OCI-M2 (cell line): ENCODE measurements at regions not wholly inside any gene's neighbourhood (a gene's known extent, or its start where the extent isn't known, plus 50 kb on each side); places are given as distances from the start of the nearest gene placed in this dataset.
"Not testable (repeated sequence)": the region's sequence is repeated elsewhere in the genome, so short reads cannot be mapped to it uniquely, and the experiment has no call there.

Experiments used
- DNase-seq: peaks from one replicate; lab custom pipeline; 2025; ENCODE audit not compliant: unreplicated experiment; lab: John Stamatoyannopoulos, UW

DNA sequence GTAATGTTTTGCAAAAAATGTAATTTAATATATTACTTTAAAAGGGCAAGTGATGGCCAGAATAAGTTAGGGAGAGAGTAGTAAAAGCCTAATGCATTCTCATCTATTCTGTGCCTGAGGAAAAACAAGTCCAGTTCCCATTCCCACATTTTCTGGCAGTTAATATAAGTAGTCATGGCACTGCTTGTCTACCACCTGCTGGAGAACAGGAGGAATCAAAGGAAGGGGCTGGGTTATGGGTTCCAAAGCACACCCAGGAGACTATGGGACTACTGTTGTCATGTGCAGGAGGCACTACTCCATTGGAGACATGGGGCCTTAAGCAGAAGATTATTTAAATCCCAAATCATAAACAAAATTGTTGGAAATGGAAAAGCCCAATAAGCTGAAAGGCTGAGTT is 2618.6 kb downstream of the ARAP2 start:
- DNase-seq = no peak

DNA sequence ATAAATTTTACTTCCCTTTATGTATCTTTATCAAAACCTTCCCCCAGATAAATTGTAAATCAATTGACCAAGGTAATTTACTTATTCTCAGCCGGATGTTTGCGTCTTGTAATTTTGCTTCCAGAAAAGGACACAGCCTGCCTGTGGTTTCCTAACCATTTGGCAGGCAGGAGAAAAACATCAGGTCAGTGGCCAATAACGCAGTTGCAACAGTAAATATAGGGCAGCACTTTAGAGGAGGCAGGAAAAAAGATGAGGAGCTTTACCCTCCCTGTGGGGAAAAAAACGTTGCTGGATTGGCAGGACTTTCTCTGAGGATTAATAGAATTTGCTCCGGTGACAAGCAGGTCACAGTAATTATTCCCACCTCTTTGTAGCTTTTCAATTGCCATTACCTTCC is 2618.1 kb downstream of the ARAP2 start:
- no peak for DNase-seq

DNA sequence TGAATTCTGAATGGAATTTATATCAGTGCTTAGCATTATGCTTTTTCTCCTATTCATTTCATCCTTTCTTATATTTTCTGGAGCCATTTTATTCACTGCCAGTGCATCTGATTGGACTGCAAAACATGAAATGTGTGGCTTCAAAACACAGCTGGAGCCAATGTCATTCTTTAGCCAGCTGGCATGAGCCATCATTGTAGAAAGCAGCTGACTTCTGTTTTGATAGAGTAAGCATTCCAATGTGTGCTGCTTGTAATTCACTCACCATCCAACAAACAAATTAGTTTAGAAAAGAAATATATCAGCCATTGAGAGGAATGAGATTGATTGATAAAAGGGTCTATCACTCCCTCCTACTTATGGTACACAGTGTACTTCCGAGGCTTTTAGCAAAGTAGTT is 2616.0 kb downstream of the ARAP2 start:
- DNase-seq = no peak

DNA sequence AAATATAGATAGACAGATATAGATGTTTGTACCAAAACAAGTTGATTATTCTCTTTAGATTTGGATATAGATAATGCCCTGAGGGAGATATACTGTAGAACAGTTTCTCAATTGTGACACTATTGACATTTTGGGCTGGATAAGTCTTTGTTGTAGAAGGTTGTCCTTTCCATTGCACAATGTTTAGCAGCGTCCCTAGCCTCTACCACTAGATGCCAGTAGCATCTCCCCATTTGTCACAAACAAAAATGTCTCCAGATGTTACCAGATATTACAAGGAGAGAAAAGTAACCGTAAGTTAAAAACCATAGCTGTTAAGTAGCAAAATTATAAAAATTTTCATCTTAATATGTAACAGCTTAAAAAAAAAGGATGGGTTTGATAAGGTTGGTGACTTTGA is 2595.3 kb downstream of the ARAP2 start:
- DNase-seq = no peak

DNA sequence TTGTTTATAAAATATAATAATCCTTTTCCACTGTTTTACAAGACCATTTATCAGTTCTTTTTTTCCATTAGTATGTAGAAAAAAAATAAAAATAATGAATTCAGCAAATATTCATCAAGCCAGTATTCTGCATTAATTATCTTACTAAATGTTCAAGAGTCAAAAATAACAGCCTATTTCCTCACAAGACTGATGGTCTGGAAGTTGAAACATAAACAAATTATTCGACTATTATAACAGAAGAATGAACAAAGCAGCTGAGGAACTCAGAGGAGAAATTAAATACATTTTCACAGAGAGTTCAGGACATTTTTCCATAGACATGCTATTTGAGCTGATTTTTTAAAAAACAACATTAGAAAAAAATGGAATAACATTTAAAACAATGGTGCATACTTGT is 2594.8 kb downstream of the ARAP2 start:
- DNase-seq = no peak

DNA sequence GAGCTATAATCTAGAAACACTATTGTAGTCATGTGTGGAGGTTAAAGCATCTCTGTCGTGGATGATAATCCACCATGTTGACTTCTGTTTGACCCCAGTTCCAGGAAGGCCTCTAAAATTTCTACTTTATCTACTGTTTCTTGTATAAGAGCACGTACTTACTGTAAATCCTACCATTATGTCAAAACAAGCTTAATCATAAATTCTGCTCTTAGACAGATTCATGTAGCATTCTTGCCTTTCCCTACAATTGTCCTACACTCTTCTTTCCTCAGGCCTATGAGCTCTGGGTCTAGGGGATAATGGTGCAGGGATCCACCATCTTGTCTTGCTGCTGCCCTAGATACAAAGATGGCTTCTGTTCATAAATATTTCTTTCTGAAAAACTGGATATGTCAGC is 2594.3 kb downstream of the ARAP2 start:
- DNase-seq = no peak

DNA sequence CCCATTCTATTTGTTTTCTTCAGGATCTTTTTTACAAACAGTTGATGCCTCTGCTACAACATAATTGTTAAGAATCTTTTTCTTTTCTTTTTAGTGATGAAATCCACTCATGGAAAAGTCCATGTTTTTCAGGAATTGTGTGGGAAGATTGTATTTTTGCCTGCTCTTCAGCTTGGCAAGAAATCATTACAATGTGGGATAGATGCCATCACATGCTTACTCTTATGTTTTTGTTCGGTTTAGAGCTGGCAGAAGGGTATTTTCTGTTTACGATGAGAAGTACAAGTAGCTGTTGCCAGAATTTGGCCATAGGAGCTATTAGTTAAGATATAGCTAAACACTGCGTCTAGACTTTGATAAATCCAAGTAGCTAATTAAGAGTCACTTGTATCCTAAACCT is 2585.3 kb downstream of the ARAP2 start:
- no peak for DNase-seq

DNA sequence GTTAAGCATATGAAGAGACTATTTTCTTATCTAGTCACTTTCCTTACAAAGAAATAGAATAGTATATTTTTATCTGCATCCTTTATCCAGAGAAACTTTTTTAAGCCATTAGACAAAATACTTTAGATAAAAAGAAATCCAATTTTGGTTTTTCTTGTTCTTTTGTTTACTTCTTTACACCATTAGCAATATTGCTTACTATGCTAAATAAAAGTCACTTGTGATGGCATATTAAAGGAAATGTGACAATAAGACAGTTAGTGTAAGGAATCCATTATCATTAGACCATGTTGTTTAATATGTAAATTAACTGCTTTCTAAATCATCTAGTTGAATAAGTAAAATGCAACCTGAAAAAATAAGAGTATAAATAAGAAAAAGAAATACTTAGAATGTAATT is 2582.7 kb downstream of the ARAP2 start:
- DNase-seq = no peak

DNA sequence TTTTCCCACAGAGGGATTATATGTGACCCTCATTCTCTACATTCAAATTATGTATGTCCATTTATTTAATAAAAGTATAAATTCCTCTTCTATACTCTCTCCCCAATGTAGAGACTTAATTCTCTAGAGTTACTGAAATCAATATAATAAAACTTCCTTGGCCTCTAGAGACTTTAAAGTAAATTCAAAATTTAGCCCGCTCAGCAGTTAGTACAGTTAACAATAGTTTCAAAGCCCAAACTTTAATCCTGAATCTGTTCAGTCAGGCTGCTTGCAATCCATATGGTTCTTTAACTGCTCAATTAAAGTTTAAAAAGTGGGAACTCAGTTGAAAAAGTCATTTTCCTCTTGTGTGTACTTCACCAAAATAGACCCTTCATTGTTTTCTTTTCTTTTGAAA is 2558.4 kb downstream of the ARAP2 start:
- no peak for DNase-seq

DNA sequence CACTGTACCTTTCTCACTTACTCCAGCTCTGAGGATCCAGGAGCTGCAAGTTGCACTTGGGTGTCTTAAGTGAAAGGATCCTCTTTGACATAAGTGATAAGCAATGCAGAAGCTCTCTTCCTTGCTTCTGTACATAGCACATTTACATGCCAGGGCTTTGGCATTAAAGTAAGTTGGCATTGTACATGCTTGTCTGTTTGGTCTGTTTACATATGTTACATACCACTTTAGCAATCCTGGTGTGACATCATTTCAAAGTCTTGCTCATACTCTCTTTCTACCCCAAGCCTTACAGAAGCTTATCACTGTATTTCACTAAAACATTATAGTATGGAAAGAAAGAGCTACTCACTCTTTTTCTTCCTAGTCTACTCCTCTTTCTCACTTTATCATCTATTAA is 2548.3 kb downstream of the ARAP2 start:
- no peak for DNase-seq

DNA sequence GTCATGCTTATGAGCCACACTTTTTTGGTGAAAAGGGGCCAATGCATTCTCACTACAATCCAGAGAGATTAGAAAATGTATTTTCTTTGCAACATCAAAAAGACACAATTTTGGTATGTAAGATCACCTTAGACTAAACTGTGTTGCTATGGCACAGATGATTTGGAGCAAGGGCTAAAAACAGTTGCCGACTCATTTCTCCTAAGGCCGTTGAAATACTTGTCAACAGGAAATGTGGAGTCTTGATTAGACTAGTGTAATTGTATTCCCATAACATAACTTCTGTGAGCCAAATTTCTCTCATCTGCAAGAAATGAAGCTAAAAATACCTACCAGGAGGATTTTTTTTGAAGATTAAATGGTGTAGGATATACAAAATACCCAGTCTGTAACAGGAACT is 2547.7 kb downstream of the ARAP2 start:
- no peak for DNase-seq

DNA sequence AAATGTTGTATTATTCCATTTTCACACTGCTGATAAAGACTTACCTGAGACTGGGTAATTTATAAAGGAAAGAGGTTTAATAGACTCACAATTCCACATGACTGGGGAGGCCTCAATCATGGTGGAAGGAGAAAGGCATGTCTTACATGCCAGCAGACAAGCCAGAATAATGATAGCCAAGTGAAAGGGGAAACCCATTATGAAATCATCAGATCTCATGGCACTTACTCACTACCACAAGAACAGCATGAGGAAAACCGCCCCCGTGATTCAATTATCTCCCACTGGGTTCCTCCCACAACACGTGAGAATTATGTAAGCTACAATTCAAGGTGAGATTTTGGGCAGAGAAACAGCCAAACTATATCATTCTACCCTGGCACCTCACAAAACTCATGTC is 2535.1 kb downstream of the ARAP2 start:
- DNase-seq = no peak

DNA sequence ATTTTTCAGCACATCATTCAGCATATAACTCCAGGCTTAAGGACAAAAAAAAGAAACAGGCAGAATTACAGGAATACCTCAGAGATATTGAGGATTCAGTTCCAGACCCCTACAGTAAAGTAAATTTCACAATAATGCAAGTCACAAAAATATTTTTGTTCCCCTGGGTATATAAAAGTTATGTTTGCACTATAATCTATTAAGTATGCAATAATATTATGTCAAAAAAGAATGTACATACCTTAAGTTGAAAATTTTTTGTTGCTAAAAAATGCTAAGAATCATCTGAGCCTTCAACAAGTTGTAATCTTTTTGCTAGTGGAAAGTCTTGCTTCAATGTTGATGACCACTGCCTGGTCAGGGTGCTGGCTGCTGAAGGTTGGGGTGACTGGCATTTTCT is 2532.5 kb downstream of the ARAP2 start:
- DNase-seq = no peak

DNA sequence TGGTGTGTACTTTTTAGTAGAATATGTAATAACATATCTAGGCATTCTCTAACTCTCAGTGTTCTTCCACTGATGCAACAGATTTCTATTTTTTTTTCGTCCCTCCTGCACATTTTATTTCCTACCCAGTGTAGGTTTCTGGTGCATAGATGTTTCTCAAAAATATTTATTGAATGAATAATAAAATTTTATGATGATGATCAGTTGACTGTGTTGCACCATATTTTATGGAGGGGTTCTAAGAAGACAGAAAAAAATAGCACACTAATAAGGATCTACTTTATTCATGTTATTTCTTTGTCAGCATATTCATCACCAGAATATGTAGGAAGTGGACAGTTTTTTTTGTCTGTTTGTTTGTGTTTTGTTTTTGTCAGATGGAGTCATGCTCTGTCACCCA is 2529.3 kb downstream of the ARAP2 start:
- DNase-seq = no peak

DNA sequence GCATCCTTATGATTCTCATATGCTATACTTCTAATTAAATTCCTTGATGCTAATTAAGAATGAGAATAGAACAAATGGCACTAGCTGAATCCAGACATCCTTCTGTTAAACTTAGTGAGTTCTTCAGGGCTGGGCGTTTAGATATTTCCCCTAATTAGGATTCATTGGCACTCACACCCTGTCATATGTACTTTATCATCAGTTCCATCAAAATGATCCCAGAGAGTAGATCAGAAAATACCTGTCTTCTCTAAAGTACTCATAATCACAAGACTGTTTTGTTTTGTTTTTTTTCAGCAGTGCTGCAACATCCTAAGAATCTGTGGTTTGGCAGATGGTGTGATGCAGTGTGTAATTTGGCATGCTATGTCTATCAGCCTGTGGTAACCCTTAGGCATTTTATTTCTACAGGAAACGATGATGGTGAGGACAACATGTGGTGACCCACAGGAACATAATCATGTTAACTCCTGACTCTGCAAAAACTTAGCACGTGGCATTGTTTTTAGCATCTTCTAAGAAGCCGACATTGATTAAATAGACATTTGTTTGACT is 2528.4 kb downstream of the ARAP2 start:
- no peak for DNase-seq

DNA sequence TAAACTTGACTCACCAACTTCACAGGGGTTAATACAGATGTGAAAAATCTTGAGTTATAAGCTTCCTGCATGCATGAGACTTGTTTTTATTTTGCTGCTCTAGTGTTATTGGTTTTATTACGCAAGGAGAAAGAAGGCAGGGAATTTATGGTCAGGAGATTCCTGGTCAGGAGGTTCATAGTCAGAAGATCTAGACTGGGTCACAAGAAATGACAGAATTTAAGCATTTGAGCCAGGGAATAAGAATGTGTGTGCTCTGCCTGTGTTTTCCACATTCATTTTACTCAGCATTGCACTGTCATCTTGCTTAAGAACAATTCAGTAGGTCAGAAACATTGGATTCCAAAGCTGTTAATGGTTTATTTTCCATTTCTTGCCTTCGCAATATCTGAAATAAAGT is 2522.1 kb downstream of the ARAP2 start:
- no peak for DNase-seq

DNA sequence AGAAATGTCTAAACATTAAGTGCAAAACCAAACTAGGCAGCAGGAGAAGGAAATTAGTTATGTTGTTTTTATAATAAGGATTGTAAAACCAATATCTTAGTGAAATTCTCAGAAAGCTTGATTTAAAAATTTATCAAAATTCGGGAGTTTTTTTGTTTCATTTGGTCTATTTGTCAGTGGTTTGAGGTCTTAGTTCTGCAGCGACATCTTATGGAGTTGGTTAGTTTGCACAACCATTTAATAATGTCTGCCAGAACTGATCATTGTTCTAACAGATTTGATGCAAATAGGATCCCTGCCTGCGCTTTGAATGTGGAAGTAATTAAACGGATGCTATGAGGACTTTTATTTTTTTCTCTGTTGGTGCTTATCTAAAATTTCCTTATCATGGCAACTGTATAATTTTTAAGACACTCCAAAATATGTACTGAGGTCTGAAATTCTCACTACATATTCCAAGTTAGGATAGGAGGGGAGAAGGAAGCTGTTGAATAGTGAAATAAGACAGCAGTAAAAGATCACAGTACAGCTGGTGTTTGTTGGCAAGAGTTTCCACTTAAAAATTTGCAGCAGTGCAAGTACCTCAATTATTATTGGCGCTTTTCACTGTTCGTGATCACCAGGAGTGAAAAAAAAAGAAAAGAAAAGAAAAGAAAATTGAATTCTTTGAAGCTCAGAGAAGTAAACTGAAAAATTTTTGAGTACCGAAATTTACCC is 2521.4 kb downstream of the ARAP2 start:
- no peak for DNase-seq

DNA sequence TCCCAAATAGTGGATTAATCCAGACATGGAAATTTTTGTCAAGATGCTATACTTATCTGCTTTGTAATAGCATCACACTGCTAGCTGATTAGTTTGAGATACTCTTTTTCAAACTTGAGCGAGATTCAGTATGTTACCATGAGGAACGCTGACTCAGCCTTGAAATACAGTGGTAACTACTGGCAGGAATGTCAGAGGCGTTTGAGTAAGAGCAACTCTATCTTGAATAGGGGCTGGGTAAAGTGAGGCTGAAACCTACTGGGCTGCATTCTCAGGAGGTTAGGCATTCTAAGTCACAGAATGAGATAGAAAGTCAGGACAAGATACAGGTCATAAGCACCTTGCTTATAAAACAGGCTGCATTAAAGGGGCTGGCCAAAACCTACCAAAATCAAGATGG is 2519.6 kb downstream of the ARAP2 start:
- DNase-seq = no peak

DNA sequence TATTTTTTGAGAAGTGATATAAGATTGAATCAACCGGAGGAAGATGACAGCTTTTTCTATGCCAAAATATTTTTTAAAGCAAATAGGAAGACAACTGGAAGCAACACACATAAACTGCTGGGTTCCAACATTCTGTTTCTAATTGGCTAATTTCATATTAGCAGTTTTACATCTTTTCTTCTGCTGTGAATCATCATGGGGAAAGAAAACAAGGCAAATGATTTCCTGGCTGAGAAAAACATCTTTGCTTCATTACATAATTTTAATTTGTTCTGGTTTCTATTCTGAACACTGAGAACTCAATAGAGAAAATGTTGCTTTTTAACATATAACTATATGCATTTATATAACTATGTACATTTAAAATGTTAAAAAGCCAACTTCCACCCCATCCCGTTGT is 2518.5 kb downstream of the ARAP2 start:
- no peak for DNase-seq

DNA sequence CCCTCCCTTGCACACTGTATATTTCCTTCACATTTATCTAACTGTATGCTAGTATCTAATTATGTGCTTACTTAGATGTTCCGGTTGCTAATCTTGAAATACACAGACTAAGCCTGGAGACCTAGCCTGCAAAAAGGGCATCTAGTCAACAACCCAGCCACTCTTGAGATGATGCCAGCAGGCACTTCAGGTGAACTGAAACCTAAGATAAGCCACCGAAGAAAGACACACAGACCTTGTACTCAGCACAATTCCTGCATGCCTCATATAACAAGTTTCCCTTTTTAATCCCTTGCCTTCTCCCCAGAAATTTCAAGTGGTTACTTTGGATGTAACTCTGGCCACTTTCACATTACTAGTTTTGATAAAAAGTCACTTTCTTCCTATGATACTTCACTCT is 2506.6 kb downstream of the ARAP2 start:
- DNase-seq = no peak

DNA sequence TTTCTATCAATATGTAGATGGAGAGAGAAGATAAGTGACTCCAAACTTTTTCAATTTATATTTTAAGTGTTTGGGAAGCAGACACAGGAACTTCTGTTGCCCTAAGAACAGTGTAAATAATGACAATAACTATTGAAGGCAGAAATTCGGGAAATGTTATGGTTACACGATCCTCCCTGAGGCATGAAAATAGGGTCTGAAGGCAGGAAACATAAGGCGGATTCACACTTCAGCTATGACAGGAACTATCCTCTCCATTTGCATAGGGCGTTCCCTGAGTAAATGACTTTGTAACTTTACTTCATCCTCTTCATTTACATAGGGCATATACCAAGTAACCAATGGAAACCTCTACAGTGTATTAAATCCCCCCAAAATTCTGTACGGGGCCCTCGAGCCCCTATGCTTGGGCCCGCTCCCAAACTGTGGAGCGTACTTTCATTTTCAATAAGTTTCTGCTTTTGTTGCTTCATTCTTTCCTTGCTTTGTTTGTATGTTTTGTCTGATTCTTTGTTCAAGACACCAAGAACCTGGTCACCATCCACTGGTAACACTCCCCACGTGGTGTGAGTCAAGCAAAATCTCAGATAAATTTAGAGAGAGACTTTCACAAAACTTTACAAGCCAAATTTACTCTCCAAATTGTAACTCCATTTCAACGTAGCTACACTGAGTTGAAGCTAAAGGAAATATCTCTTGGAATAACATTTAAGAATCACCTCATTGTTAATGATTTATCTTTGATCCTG is 2504.3 kb downstream of the ARAP2 start:
- no peak for DNase-seq

DNA sequence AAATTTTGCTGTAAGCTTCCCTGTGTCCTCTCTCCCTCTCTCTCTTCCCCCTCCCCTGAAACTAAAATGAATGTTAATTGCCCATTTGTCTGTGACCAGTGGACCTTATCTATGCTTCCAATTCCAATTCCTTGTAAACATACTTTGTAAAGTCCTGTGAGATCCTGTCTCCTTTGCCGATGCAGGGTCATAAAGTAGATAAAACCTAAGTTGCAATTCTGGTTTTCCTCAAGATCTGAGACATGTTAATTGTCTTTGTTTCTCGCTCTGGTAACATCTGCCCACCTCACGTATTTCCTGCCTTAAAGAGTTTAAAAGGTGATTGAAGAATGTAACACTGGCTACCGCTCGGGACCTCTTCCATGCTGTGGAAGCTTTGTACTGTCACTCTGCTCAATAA is 2503.4 kb downstream of the ARAP2 start:
- DNase-seq = not testable (repeated sequence)

DNA sequence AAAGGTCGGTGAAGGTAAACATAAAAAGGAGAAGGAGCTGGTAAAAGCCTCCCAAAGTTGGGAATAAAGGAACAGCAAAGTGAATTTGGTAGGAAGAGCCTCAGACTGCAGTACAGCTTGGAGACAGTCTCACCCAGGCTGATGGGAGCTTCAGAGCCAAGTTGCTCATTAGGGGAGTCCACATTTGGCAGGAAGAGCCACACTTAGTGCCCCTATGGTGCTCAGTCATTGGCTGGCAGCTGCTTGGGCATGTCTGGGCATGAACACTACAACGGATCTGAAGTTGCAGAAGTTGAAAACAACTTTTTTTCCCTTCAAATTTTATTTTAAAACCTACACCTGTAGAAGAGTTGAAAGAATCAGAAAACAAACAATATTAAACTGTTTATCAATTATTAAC is 2497.3 kb downstream of the ARAP2 start:
- DNase-seq = no peak
